K562 (cell line): ENCODE measurements at regions not wholly inside any gene's neighbourhood (a gene's known extent, or its start where the extent isn't known, plus 50 kb on each side); places are given as distances from the start of the nearest gene placed in this dataset.

Experiments used
- ATAC-seq: fragments of 200-7000 bp; cut with Tn5 transposase; 3 replicates; pipeline ENCODE4 v1.9.1; 2020; ENCODE audit warnings: moderate library complexity
- BruUV-seq: library from RNA; stranded (reverse); fragments of 400-500 nt; replicated peaks from 2 replicates; lab custom pipeline; 2021; lab: Mats Ljungman, UMichigan
- CTCF ChIA-PET: fragments of 300-600 bp; formaldehyde crosslinking; extraction: SDS; loops from one replicate; lab custom pipeline; 2021; ENCODE audit warnings: low intra/inter-chr PET ratio; lab: Yijun Ruan, JAX
- POLR2A ChIA-PET: fragments of 300-600, 350-650 bp; sonication (Branson Sonifier 250); formaldehyde crosslinking; extraction: SDS; loops from one replicate; lab custom pipeline; 2021; ENCODE audit warnings: antibody characterized with exemption, inconsistent platforms; lab: Yijun Ruan, JAX
- DNase-seq, 4 experiments: peaks; one replicate each; pipeline versions ENCODE4 v3.0.0 to v3.0.0-alpha.2; 2011 to 2018; ENCODE audit warnings: low spot score in 3 of 4, mixed read lengths in 3 of 4; ENCODE audit errors: extremely low read depth in 1 of 4
- FAIRE-seq: peaks from 2 replicates; lab custom pipeline; 2011; peaks lifted over from hg19 to GRCh38; lab: Jason Lieb, UNC
- H2AFZ ChIP-seq: 2 replicates; pipeline ENCODE4 v1.6.0; 2011; ENCODE audit warnings: low read depth, low read length, control low read depth, inconsistent platforms
- H3K27ac ChIP-seq: fragments of 200-600 bp; 3 replicates; pipeline ENCODE4 v1.8.0; 2011; ENCODE audit warnings: low read depth, mild to moderate bottlenecking, control low read depth, inconsistent platforms, low read length, moderate library complexity, mixed read lengths; ENCODE audit errors: extremely low read depth
- H3K27me3 ChIP-seq, 2 experiments: fragments of 300-600 bp in 1 of 2; 2 replicates in 1 of 2; 3 replicates in 1 of 2; pipeline versions ENCODE4 v1.6.0 to v1.8.0; 2011; ENCODE audit warnings: inconsistent platforms in 2 of 2, low read length in 2 of 2, mild to moderate bottlenecking in 1 of 2, mixed read lengths in 1 of 2, moderate library complexity in 1 of 2; ENCODE audit not compliant: control insufficient read depth in 2 of 2, insufficient read depth in 2 of 2
- H3K36me3 ChIP-seq: fragments of 300-600 bp; 3 replicates; pipeline ENCODE4 v1.8.0; 2011; ENCODE audit warnings: mild to moderate bottlenecking, low read length, inconsistent platforms; ENCODE audit not compliant: control insufficient read depth, insufficient read depth
- H3K4me1 ChIP-seq, 2 experiments: fragments of 200-600 bp in 1 of 2; replicated peaks in 1 of 2; 2 replicates in 1 of 2; 3 replicates in 1 of 2; pipeline versions ENCODE4 v1.5.1 to v1.8.0; 2011; ENCODE audit warnings: inconsistent platforms in 2 of 2, low read length in 2 of 2, mild to moderate bottlenecking in 1 of 2, mixed read lengths in 1 of 2, moderate library complexity in 1 of 2; ENCODE audit not compliant: control insufficient read depth in 2 of 2, insufficient read depth in 2 of 2
- H3K4me2 ChIP-seq: 2 replicates; pipeline ENCODE4 v1.6.1; 2011; ENCODE audit warnings: low read length, control low read depth, inconsistent platforms, mixed read lengths; ENCODE audit not compliant: insufficient read depth
- H3K4me3 ChIP-seq: fragments of 200-600 bp; sonication (generic), shearing (Covaris generic); 2 replicates; pipeline ENCODE4 v1.5.1; 2016; ENCODE audit warnings: control low read depth, inconsistent platforms
- H3K79me2 ChIP-seq: fragments of 200-600 bp; 3 replicates; pipeline ENCODE4 v1.8.0; 2011; ENCODE audit warnings: low read length, inconsistent platforms; ENCODE audit not compliant: control insufficient read depth, insufficient read depth
- H3K9ac ChIP-seq, 2 experiments: 2 replicates each; pipeline versions ENCODE4 v1.6.0 to v1.6.1; 2011; ENCODE audit warnings: low read depth in 2 of 2, low read length in 2 of 2, control low read depth in 1 of 2, inconsistent platforms in 1 of 2, mild to moderate bottlenecking in 1 of 2, mixed read lengths in 1 of 2; ENCODE audit not compliant: insufficient read depth in 1 of 2
- H3K9me1 ChIP-seq: one replicate; pipeline ENCODE4 v1.6.0; 2011; ENCODE audit warnings: inconsistent platforms, mild to moderate bottlenecking, low read length, moderate library complexity; ENCODE audit not compliant: control insufficient read depth, insufficient read depth
- H3K9me3 ChIP-seq: replicated peaks from 2 replicates; pipeline ENCODE4 v1.5.1; 2011; ENCODE audit warnings: low read depth, low read length, inconsistent platforms; ENCODE audit not compliant: control insufficient read depth, insufficient read depth
- H4K20me1 ChIP-seq: replicated peaks from 2 replicates; pipeline ENCODE4 v1.6.1; 2011; ENCODE audit warnings: low read length, inconsistent platforms, mixed read lengths; ENCODE audit not compliant: control insufficient read depth, insufficient read depth
- CHD1 ChIP-seq: fragments of 200-600 bp; sonication (generic); IDR thresholded peaks from one replicate; pipeline ENCODE4 v1.6.1; 2012; ENCODE audit warnings: mild to moderate bottlenecking, moderate library complexity, low read length, inconsistent platforms
- HMGN3 ChIP-seq: IDR thresholded peaks from 2 replicates; pipeline ENCODE4 v1.6.1; 2011; ENCODE audit warnings: borderline replicate concordance, low read depth, mild to moderate bottlenecking, mixed read lengths, low read length; ENCODE audit not compliant: insufficient read length; ENCODE audit errors: extremely low read depth
- KAT7 ChIP-seq: sonication (generic); formaldehyde crosslinking; IDR thresholded peaks from 2 replicates; pipeline ENCODE4 v1.8.0; 2022; ENCODE audit warnings: missing genetic modification reagents, mild to moderate bottlenecking, borderline replicate concordance
- MEF2A ChIP-seq: IDR thresholded peaks from 2 replicates; pipeline ENCODE4 v1.6.1; 2011; ENCODE audit warnings: low read depth, mild to moderate bottlenecking, low read length, moderate library complexity; ENCODE audit not compliant: control insufficient read depth
- MTA1 ChIP-seq: fragments of 450-650 bp; IDR thresholded peaks from 2 replicates; pipeline ENCODE4 v1.6.1; 2017; ENCODE audit warnings: borderline replicate concordance
- SNRNP70 ChIP-seq: fragments of 200-400 bp; formaldehyde crosslinking; optimal IDR thresholded peaks from 2 replicates; pipeline ENCODE3; 2017; ENCODE audit warnings: low read depth, low read length
- SP1 ChIP-seq: sonication (generic); formaldehyde crosslinking; IDR thresholded peaks from 2 replicates; pipeline ENCODE4 v1.8.1; 2022; ENCODE audit warnings: mild to moderate bottlenecking, missing genetic modification reagents
- YY1 ChIP-seq, 3 experiments: IDR thresholded peaks; 2 replicates each; pipeline ENCODE4 v1.6.1; 2011; ENCODE audit warnings: low read length in 2 of 3, mild to moderate bottlenecking in 2 of 3, moderate library complexity in 2 of 3, borderline replicate concordance in 1 of 3, control low read depth in 1 of 3, low read depth in 1 of 3; ENCODE audit not compliant: insufficient read depth in 3 of 3, insufficient replicate concordance in 2 of 3, control insufficient read depth in 1 of 3, insufficient read length in 1 of 3; ENCODE audit errors: extremely low read depth in 1 of 3
- ZNF232 ChIP-seq: sonication (generic); formaldehyde crosslinking; IDR thresholded peaks from 2 replicates; pipeline ENCODE4 v1.8.0; 2022; ENCODE audit warnings: mild to moderate bottlenecking, missing genetic modification reagents
- ZNF444 ChIP-seq: fragments of 250-450 bp; sonication (Bioruptor Pico); IDR thresholded peaks from 2 replicates; pipeline ENCODE4 v1.4.0; 2020; ENCODE audit warnings: mild to moderate bottlenecking, moderate library complexity
- WGBS: fragments of 100-300 bp; shearing (Covaris generic); methylation state at CpG from one replicate; pipeline ENCODE4 v1.1.6; 2016; ENCODE audit warnings: low coverage, mixed read lengths; ENCODE audit not compliant: insufficient coverage; ENCODE audit errors: missing lambda C conversion rate; 5-methylcytosine and 5-hydroxymethylcytosine counted together
- in situ Hi-C: fragments of 300-500 bp; cut with MboI; formaldehyde crosslinking; loops from 4 replicates; pipeline ENCODE4 v1.15.0; 2018; ENCODE audit warnings: inconsistent platforms, mixed read lengths
- intact Hi-C: fragments of 100-400 bp; cut with micrococcal nuclease; formaldehyde crosslinking; loops from 2 replicates; pipeline ENCODE4 v1.14.2; 2022
- TF ChIP-seq, protein P1 (sequence below): sonication (generic); formaldehyde crosslinking; IDR thresholded peaks from 2 replicates; pipeline ENCODE4 v1.8.1; 2023; ENCODE audit warnings: mild to moderate bottlenecking, missing genetic modification reagents
- TF ChIP-seq, protein P2 (sequence below): sonication (generic); formaldehyde crosslinking; IDR thresholded peaks from 2 replicates; pipeline ENCODE4 v1.8.1; 2023; ENCODE audit warnings: missing genetic modification reagents, mild to moderate bottlenecking, borderline replicate concordance
- TF ChIP-seq, protein P3 (sequence below): sonication (generic); formaldehyde crosslinking; IDR thresholded peaks from 2 replicates; pipeline ENCODE4 v1.9.0; 2022; ENCODE audit warnings: mild to moderate bottlenecking, missing genetic modification reagents
- TF ChIP-seq, protein P4 (sequence below): fragments of 250-450 bp; sonication (Bioruptor Pico); IDR thresholded peaks from 2 replicates; pipeline ENCODE4 v1.8.0; 2021; ENCODE audit warnings: moderate library complexity, mild to moderate bottlenecking, inconsistent platforms
- TF ChIP-seq, protein P5 (sequence below): fragments of 450-650 bp; IDR thresholded peaks from 2 replicates; pipeline ENCODE4 v1.6.1; 2016; ENCODE audit warnings: low read depth, mild to moderate bottlenecking, moderate library complexity

DNA sequence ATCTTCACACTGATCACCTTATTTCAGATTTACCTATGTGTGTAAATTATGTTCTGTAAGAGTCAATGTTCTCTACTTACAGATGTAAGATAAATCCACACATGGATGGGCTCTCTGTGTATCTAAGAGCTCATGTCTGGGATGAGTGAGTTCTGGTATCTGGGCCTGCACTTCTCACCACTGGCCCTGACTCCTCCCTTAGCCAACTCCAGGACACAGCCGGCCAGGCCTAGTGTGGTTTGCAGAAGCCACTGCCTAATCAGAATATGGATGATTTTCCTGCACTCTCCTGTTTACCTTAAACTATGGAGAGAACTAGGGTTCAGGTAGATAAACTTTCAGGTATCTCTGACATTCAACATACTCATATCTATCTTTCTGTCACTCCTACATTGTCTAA lies 1284.8 kb downstream of the TMEM121 start:
- H3K4me3 ChIP-seq, result no peak overlapping the region
- POLR2A ChIA-PET, result no interaction called here
- H3K9me1 ChIP-seq, result no peaks in the 10 kb centered on the region
- H2AFZ ChIP-seq, result no peak overlapping the region
- in situ Hi-C loops (no loop called here), intact Hi-C loops (no loop called here)
- FAIRE-seq (no peak), ATAC-seq (no peak), DNase-seq (no peak)
- H4K20me1 ChIP-seq, result no peaks in the 10 kb centered on the region
- no peaks in the 10 kb centered on the region for H3K4me1 ChIP-seq
- BruUV-seq, result no TSS peak
- TF ChIP-seq SP1 (CRISPR knock-in tag) (no peak), ZNF232 (CRISPR knock-in tag) (no peak), SNRNP70 (no peak), YY1 (IDR thresholded peaks at IDR 0.05; ENCODE audit: borderline replicate concordance in 1 of 3, control insufficient read depth in 1 of 3, extremely low read depth in 1 of 3, insufficient read depth in 3 of 3, insufficient read length in 1 of 3, insufficient replicate concordance in 2 of 3, low read depth in 1 of 3, low read length in 2 of 3) (no peak), CHD1 (no peak), MEF2A (no peak), MTA1 (no peak), KAT7 (no peak), HMGN3 (no peak), ZNF444 (no peak)
- TF ChIP-seq, protein P1, sequence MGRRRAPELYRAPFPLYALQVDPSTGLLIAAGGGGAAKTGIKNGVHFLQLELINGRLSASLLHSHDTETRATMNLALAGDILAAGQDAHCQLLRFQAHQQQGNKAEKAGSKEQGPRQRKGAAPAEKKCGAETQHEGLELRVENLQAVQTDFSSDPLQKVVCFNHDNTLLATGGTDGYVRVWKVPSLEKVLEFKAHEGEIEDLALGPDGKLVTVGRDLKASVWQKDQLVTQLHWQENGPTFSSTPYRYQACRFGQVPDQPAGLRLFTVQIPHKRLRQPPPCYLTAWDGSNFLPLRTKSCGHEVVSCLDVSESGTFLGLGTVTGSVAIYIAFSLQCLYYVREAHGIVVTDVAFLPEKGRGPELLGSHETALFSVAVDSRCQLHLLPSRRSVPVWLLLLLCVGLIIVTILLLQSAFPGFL (CRISPR knock-in tag), result no peak
- TF ChIP-seq, protein P2, sequence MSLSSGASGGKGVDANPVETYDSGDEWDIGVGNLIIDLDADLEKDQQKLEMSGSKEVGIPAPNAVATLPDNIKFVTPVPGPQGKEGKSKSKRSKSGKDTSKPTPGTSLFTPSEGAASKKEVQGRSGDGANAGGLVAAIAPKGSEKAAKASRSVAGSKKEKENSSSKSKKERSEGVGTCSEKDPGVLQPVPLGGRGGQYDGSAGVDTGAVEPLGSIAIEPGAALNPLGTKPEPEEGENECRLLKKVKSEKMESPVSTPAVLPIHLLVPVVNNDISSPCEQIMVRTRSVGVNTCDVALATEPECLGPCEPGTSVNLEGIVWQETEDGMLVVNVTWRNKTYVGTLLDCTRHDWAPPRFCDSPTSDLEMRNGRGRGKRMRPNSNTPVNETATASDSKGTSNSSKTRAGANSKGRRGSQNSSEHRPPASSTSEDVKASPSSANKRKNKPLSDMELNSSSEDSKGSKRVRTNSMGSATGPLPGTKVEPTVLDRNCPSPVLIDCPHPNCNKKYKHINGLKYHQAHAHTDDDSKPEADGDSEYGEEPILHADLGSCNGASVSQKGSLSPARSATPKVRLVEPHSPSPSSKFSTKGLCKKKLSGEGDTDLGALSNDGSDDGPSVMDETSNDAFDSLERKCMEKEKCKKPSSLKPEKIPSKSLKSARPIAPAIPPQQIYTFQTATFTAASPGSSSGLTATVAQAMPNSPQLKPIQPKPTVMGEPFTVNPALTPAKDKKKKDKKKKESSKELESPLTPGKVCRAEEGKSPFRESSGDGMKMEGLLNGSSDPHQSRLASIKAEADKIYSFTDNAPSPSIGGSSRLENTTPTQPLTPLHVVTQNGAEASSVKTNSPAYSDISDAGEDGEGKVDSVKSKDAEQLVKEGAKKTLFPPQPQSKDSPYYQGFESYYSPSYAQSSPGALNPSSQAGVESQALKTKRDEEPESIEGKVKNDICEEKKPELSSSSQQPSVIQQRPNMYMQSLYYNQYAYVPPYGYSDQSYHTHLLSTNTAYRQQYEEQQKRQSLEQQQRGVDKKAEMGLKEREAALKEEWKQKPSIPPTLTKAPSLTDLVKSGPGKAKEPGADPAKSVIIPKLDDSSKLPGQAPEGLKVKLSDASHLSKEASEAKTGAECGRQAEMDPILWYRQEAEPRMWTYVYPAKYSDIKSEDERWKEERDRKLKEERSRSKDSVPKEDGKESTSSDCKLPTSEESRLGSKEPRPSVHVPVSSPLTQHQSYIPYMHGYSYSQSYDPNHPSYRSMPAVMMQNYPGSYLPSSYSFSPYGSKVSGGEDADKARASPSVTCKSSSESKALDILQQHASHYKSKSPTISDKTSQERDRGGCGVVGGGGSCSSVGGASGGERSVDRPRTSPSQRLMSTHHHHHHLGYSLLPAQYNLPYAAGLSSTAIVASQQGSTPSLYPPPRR, result no peak
- TF ChIP-seq, protein P3, sequence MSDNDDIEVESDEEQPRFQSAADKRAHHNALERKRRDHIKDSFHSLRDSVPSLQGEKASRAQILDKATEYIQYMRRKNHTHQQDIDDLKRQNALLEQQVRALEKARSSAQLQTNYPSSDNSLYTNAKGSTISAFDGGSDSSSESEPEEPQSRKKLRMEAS (CRISPR knock-in tag), result no peak
- TF ChIP-seq, protein P4, sequence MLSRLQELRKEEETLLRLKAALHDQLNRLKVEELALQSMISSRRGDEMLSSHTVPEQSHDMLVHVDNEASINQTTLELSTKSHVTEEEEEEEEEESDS, result no peak
- TF ChIP-seq, protein P5, sequence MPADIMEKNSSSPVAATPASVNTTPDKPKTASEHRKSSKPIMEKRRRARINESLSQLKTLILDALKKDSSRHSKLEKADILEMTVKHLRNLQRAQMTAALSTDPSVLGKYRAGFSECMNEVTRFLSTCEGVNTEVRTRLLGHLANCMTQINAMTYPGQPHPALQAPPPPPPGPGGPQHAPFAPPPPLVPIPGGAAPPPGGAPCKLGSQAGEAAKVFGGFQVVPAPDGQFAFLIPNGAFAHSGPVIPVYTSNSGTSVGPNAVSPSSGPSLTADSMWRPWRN, result no peak
- no peaks in the 10 kb centered on the region for H3K36me3 ChIP-seq
- H3K27ac ChIP-seq, result no peak overlapping the region
- H3K27me3 ChIP-seq, result no peaks in the 10 kb centered on the region
- H3K4me2 ChIP-seq, result no peak overlapping the region
- no peaks in the 10 kb centered on the region for H3K79me2 ChIP-seq
- CTCF ChIA-PET, result no interaction called here
- H3K9ac ChIP-seq, result no peak overlapping the region
- WGBS, result 0% methylated on average over 1 of the region's 1 CpG
- no peaks in the 10 kb centered on the region; the same call in 1 of the 2 replicates for H3K9me3 ChIP-seq
